ENCODE measurements at regions not wholly inside any gene's neighbourhood (a gene's known extent, or its start where the extent isn't known, plus 50 kb on each side); places are given as distances from the start of the nearest gene placed in this dataset.
A peak's percentile ranks its signal among the peaks of the same experiment; 100 is the strongest.

- TF ChIP-seq, protein P1, sequence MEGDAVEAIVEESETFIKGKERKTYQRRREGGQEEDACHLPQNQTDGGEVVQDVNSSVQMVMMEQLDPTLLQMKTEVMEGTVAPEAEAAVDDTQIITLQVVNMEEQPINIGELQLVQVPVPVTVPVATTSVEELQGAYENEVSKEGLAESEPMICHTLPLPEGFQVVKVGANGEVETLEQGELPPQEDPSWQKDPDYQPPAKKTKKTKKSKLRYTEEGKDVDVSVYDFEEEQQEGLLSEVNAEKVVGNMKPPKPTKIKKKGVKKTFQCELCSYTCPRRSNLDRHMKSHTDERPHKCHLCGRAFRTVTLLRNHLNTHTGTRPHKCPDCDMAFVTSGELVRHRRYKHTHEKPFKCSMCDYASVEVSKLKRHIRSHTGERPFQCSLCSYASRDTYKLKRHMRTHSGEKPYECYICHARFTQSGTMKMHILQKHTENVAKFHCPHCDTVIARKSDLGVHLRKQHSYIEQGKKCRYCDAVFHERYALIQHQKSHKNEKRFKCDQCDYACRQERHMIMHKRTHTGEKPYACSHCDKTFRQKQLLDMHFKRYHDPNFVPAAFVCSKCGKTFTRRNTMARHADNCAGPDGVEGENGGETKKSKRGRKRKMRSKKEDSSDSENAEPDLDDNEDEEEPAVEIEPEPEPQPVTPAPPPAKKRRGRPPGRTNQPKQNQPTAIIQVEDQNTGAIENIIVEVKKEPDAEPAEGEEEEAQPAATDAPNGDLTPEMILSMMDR (IDR thresholded peaks at IDR 0.05; ENCODE audit: control insufficient read depth, extremely low read depth, insufficient read depth) = no peak
- peak; percentile 33 for DNase-seq (ENCODE audit: low read depth)
- no peak overlapping the region for H3K4me3 ChIP-seq (ENCODE audit: low read depth, low read length)
Measured at GRCh38 chr18:67597759-67598158, 81.2 kb upstream of the DSEL start.

- no peak for DNase-seq (ENCODE audit: low read depth)
- TF ChIP-seq, protein P1 (IDR thresholded peaks at IDR 0.05; ENCODE audit: control insufficient read depth, extremely low read depth, insufficient read depth) = no peak
- no peak overlapping the region for H3K4me3 ChIP-seq (ENCODE audit: low read depth, low read length)
Measured at GRCh38 chr18:67596003-67596402, 79.5 kb upstream of the DSEL start.

DNA sequence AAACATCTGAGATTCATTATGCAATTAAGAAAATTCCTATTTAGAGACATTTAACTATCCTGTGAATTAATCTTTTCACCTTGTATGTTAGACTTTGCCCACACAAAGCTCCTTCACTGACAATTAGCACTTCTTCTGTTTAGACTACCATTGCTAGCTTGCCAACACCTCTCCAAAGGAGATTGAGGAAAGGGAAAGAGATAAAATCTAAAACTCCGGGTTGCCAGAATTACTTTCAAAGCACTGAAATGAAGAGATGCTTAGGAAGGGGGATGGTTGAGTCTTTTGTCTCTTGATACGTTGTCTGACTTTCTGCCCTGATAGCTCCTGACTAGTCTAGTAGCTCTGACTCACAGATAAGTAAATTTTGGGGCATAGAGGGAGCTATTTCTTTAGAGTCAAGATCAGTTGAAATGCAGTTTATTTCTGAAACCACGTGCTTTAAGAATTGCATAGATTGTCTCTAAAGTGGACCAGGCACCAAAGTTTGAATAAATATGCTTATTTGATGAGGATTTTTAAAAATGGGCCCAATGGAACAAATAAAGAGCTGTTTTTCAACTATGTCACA lies 74.1 kb upstream of the DSEL start:
- TF ChIP-seq, protein P1 (IDR thresholded peaks at IDR 0.05; ENCODE audit: control insufficient read depth, extremely low read depth, insufficient read depth) = peak; percentile 28; the same call in 1 of the 2 replicates
- no peak for DNase-seq (ENCODE audit: low read depth)
- no peak overlapping the region for H3K4me3 ChIP-seq (ENCODE audit: low read depth, low read length)

- DNase-seq (ENCODE audit: low read depth) = no peak
- H3K4me3 ChIP-seq (ENCODE audit: low read depth, low read length) = no peak overlapping the region
- TF ChIP-seq, protein P1 (IDR thresholded peaks at IDR 0.05; ENCODE audit: control insufficient read depth, extremely low read depth, insufficient read depth) = no peak
Measured at GRCh38 chr18:67589325-67589724, 72.8 kb upstream of the DSEL start.

GRCh38 chr18:67586101-67586500 lies 69.6 kb upstream of the DSEL start:
- no peak overlapping the region for H3K4me3 ChIP-seq (ENCODE audit: low read depth, low read length)
- no peak for DNase-seq (ENCODE audit: low read depth)
- TF ChIP-seq, protein P1 (IDR thresholded peaks at IDR 0.05; ENCODE audit: control insufficient read depth, extremely low read depth, insufficient read depth) = no peak

- DNase-seq (ENCODE audit: low read depth) = no peak
- TF ChIP-seq, protein P1 (IDR thresholded peaks at IDR 0.05; ENCODE audit: control insufficient read depth, extremely low read depth, insufficient read depth) = no peak
- H3K4me3 ChIP-seq (ENCODE audit: low read depth, low read length) = no peak overlapping the region
Measured at GRCh38 chr18:67583621-67584020, 67.1 kb upstream of the DSEL start.

DNA sequence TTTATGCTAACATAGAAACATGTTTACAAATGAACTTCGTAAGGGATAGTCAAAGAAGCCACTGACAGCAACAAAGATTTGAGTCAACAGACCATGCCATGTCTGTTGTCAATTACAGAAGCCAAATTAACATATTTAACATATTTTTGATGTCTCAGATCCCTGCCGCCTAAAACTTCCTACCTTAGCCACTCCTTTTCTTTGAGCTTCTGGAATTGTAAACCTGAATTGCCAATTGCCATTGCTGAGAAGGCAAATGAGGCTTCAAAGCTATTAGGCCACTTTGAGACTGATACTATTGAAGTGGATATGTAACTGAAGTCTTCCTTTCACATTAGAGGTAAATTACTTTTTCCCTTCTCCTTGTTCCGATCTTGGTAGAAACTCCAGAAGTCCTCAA lies 66.0 kb upstream of the DSEL start:
- H3K4me3 ChIP-seq (ENCODE audit: low read depth, low read length) = no peak overlapping the region
- DNase-seq (ENCODE audit: low read depth) = no peak
- TF ChIP-seq, protein P1 (IDR thresholded peaks at IDR 0.05; ENCODE audit: control insufficient read depth, extremely low read depth, insufficient read depth) = no peak
